NCI-H345 treated with DMSO at 0.1 percent for 48 hours (cell line): ENCODE measurements at regions not wholly inside any gene's neighbourhood (a gene's known extent, or its start where the extent isn't known, plus 50 kb on each side); places are given as distances from the start of the nearest gene placed in this dataset.

Experiments
- DNase-seq: peaks from one replicate; lab custom pipeline; 2025; ENCODE audit not compliant: unreplicated experiment; lab: John Stamatoyannopoulos, UW

DNA sequence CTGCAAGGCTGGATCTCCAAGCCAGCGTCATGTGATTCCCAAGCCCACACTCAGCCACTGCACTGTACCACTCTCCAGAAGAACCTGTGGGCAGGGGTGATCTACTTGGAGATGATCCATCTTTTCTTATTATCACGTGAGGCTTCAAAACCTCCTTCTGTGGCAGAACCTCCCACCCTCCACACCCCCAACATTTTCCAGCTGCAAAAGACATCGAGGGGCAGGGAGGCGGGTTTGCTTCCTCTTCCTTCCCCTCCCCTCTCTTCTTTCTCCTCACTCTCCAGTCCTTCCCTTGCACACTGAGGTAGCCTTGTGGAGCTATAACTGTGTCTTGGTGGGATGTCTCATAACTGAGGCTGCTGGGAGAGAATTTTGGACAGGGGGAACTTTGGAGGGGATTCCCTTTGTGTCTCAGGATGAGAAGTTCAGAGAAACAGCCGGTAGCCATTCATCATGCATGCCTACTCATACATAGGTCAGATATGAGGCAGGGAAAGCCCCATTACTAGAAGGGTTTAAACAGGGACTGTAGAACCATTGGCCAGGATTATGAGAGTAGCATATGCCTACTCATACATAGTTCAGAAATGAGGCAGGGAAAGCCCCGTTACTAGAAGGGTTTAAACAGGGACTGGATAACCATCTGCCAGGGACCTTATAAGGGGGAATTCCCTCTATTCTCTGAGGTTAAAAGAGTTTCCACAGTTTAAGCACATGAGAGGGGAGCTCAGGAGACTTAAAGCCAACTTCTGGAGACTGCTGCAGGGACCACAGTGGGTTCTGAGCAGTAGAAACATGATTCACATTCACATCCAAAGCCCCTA lies 420.7 kb upstream of the CADM1 start:
- DNase-seq, result no peak

GRCh38 chr11:115922876-115923275 lies 418.7 kb upstream of the CADM1 start:
- no peak for DNase-seq

DNA sequence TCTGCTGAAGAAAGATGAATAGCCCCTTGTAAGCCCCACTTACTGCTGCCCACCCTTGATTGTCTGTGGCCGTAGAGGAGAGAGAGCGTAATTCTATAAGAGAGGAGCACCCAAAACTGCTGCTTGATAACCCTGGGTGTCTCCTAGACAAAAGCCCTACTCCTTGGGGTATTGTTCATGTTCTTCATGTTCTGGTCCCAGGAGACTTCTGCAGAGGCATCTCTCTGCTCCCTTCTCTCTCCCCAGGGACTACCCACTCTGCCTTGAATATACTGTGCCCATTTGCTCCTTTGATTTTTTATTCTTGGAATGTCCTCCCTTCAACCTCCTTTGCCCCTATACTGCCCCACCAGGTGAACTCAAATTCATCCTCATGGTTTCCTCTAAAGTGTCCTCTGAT lies 417.8 kb upstream of the CADM1 start:
- DNase-seq, result no peak

DNA sequence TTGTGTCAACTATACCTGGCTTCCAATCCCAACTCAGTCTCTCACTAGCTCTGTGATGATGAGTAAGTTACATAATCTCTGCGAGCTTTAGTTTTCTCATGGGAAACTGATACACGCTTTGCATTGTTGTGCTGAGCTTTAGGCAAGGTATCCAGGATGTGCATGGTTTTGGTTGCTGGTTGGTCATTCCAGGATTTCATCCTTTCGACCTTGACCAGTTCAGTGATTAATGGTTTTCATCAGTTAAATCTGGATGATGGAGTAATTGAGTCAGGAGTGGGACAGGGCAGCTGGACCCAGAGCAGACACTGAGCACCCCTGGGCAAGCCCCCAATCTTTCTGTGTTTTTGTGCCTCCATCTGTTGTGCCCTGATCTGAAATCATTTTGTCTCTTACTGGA lies 417.3 kb upstream of the CADM1 start:
- DNase-seq, result no peak

GRCh38 chr11:115920841-115921480 lies 416.7 kb upstream of the CADM1 start:
- peak; percentile 98 for DNase-seq

DNA sequence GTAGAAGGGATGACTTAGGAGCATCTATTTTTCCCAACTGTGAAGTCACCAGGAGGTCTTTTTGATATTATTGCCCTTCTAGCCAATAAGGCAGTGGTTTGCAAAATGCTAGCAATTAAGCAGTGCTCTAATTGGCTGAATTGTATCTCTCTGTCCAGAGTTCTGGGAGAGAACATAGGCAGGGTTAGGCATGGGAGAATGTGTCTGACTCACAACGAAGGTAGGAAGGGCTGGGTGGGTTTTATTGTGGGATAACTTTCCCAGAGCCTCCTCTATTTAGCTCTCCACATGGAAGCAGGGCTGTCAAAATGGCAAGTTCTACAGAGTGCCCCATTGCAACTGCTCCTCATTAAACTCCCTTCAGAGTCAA lies 415.9 kb upstream of the CADM1 start:
- no peak for DNase-seq

GRCh38 chr11:115919341-115920091 lies 415.3 kb upstream of the CADM1 start:
- no peak for DNase-seq

GRCh38 chr11:115918576-115918975 lies 414.4 kb upstream of the CADM1 start:
- DNase-seq, result no peak

- DNase-seq, result peak; percentile 45
These were observed 412.4 kb upstream of the CADM1 start for GRCh38 chr11:115916608-115917007.

DNA sequence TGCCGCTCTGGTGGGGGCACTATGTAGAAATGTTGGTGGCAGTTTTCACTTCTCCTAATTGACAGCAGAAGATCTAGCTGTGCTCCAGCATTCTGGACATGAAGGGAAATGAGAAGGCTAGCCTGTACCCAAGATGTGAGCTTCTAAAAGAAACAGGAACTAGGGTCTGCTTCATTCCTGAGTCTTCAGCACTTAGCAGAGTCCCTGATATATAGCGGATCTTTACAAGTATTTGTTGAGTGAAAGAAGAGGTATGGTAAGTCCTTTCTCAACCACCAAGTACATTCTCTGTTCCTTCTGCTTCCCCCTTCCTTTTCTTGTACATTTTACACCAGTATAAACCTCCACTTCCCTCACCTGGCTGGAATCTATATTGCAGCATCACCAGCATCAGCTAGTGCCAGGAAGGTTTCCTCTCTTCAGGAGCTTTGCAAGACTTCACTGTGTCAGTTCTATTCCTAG lies 408.3 kb upstream of the CADM1 start:
- DNase-seq, result peak; percentile 45

DNA sequence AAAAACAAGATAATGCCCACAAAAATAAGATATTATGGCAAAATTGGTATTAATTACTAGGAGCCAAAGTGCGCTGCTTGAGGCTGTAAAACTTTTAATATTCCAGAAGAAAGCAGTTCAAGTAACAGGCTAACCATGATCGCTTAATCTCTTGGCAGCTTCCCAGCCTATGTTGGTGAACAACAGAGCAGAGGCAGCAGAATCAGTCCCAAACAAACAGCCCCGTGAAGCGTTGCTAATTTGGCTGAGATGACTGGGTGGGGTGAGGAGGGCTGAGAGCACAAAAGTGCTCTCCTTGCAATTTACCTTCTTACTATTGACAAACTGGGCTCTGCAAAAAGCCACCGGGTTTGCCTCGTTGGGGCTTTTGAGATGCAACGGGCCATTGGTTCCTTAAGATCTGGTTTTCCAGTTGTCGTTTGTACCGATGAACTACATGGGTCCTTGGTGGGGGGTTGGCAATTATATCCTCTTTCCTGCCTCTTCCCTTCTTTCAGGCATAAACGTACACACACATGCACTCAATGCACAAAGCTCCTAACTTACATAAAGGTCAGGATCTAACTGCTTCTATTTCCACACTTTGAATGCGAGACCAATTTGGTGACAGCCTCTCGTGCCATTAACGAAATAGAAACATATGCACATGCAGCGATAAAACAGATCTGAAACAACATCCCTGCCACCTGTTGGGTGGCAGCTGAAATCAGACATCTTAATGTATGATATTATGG lies 407.6 kb upstream of the CADM1 start:
- peak; percentile 96 for DNase-seq

GRCh38 chr11:115910379-115910778 lies 406.2 kb upstream of the CADM1 start:
- DNase-seq, result no peak

DNA sequence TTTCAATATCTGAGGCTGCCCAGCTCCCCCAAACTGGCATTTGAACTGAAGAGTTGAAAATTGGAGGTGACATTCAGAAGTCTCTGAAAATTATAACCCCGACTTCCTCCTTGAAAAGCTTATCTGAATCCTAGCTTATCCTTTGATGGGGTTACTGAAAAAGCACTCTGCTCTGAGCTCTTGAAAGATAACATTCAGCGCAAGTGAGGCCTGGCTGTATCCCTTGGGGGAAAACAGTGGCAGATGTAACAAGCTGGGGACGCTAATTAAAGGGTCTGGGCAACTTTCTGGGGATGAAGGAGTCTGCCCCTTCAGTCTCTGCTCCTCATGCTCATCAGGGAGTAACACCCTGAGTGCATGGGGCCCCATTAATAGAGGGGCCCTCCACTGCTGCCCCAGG lies 402.0 kb upstream of the CADM1 start:
- no peak for DNase-seq

DNA sequence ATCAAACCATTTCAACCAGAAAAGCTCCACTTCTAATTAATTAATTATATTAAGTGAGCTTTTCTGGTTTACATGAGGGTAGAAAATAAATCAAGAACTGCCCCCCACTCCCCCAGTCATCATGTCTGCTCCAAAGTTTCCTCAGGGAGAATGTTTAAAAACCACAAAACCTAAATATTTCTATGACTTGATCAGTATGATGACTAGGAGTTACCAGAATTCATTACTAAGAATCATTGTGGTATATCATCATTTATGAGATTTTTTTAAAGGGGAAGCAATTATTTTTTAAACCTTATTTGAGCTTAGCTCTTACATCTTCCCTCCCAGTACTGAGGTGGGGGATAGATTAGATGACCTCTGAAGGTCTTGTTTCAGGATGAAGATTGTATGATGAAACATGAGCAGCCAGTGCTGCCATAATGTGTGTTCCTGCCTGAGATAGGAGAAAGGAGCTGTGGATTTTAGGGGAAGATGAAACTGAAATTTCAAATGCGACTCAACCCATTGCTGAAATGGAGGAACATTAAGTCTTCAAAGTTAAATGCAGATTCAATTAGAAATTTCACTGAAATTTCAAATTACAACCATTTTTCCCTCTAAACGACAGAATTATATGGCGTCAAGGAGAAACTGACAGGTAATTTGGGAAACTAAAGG lies 401.3 kb upstream of the CADM1 start:
- DNase-seq, result no peak

GRCh38 chr11:115903179-115903578 lies 399.0 kb upstream of the CADM1 start:
- DNase-seq, result no peak

- DNase-seq, result no peak
These were observed 396.9 kb upstream of the CADM1 start for GRCh38 chr11:115901069-115901468.

- no peak for DNase-seq
These were observed 395.9 kb upstream of the CADM1 start for GRCh38 chr11:115900111-115900510.

GRCh38 chr11:115897707-115898106 lies 393.5 kb upstream of the CADM1 start:
- no peak for DNase-seq

DNA sequence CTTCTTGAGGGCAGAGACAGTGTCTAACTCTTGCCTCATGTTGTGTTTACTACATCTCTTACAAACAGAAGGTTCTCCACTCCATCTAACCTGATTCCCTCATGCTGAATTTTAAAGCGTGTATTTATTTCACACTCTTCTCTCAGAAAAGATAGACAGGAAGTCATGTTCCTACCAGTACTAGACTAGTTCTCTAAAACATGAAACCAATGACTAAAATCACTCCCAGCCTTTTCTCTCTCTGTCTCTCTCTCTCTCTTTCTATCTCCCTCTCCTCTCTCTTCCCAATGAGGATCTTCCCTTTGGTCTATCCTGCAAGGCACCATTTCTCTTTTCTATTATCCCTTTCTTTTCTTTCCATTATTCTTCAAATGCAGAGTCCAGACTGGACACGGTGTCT lies 391.9 kb upstream of the CADM1 start:
- DNase-seq, result no peak

DNA sequence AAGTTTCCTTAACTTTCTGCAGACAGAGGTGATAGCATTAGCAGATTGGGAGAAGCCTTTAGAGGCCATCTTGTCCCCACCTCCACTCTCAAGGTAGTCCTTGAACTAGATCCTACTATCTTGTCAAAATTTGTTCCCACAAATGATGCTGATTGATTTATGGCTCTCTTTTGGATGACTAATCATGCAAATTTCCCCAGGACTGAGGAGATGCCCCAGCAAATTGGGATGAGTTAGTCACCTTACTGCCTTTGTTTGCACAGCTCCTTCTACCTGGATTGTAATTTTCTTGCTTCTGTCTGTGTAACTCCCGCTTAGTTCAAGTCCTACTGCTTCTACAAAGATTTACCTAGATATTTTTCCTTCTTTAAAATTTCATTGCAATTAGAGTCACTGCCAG lies 391.4 kb upstream of the CADM1 start:
- DNase-seq, result no peak

DNA sequence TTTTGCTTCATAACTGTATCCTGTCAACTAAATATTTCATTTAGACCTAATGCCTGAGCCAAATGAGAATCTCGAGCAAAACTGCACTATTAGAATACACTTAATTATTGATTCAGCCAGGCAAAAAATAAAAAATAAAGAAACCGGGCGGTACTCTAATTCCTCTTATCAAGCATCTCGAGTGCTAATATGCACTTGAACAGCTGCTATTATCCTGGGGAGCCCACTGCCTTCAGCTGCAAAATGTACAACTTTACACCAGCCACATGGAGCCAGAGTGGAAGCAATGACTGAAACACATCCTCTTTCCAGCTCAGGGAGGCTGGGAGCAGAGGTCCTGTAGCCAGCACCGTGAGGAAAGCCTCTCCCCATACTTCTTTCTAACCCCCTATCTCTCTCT lies 390.0 kb upstream of the CADM1 start:
- DNase-seq, result no peak
